Upper lobe of left lung (tissue), 4 donors: ENCODE measurements at regions not wholly inside any gene's neighbourhood (a gene's known extent, or its start where the extent isn't known, plus 50 kb on each side); places are given as distances from the start of the nearest gene placed in this dataset.

Experiments used
- POLR2A ChIP-seq, 4 donors: fragments of 450-650 bp; IDR thresholded peaks; one replicate each; pipeline ENCODE4 v1.5.1; 2016 to 2017; ENCODE audit warnings: antibody characterized with exemption in 4 of 4, mild to moderate bottlenecking in 2 of 4
- POLR2AphosphoS5 ChIP-seq, 2 donors: sonication (generic); formaldehyde crosslinking; IDR thresholded peaks; one replicate each; pipeline ENCODE4 v1.5.1; 2017; ENCODE audit warnings: antibody characterized with exemption in 2 of 2
- TF ChIP-seq, protein P1 (sequence below), 6 experiments: fragments of 450-650 bp in 4 of 6; fragments of 200-600 bp in 2 of 6; sonication (generic) in 2 of 6; IDR thresholded peaks; one replicate each; pipeline ENCODE4 v1.5.1; 2016 to 2019; ENCODE audit warnings: antibody characterized with exemption in 6 of 6

DNA sequence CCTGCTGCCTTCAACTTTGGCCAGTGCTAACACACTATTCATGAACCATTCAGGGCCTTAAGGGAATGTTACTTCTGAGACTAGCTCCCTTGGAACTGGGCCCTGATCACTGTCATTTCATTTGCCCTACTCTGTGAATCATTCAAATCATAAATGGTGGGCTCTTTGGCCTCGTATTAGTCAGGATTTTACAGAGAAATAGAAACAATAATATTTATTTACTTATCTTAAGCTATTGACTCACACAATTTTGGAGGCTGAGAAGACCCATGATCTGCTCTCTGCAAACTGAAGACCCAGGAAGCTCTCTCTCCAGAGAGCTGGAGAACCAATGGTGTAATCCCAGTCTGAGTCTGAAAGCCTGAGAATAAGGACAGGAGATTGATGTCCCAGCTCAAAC, 398.5 kb downstream of the LRIG3 start:
- TF ChIP-seq, protein P1, sequence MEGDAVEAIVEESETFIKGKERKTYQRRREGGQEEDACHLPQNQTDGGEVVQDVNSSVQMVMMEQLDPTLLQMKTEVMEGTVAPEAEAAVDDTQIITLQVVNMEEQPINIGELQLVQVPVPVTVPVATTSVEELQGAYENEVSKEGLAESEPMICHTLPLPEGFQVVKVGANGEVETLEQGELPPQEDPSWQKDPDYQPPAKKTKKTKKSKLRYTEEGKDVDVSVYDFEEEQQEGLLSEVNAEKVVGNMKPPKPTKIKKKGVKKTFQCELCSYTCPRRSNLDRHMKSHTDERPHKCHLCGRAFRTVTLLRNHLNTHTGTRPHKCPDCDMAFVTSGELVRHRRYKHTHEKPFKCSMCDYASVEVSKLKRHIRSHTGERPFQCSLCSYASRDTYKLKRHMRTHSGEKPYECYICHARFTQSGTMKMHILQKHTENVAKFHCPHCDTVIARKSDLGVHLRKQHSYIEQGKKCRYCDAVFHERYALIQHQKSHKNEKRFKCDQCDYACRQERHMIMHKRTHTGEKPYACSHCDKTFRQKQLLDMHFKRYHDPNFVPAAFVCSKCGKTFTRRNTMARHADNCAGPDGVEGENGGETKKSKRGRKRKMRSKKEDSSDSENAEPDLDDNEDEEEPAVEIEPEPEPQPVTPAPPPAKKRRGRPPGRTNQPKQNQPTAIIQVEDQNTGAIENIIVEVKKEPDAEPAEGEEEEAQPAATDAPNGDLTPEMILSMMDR (IDR thresholded peaks at IDR 0.05), result no peak
- TF ChIP-seq POLR2A (IDR thresholded peaks at IDR 0.05) (no peak), POLR2AphosphoS5 (IDR thresholded peaks at IDR 0.05) (no peak)
